Spleen (tissue), 11 donors: ENCODE measurements at regions not wholly inside any gene's neighbourhood (a gene's known extent, or its start where the extent isn't known, plus 50 kb on each side); places are given as distances from the start of the nearest gene placed in this dataset.

ENCODE experiments used
- DNase-seq: peaks from one replicate; pipeline ENCODE4 v3.0.0-alpha.2; 2020
- H3K27ac ChIP-seq, 8 donors: fragments of 200-600 bp; sonication (generic) in 7 of 8; 1 replicate in 4 of 8; 2 replicates in 4 of 8; pipeline versions ENCODE4 v1.5.0 to v1.8.0; 2016 to 2021; ENCODE audit warnings: inconsistent platforms in 4 of 8, mild to moderate bottlenecking in 4 of 8, moderate library complexity in 1 of 8
- H3K27me3 ChIP-seq, 7 donors: fragments of 200-600 bp; sonication (generic) in 6 of 7; replicated peaks in 1 of 7; 1 replicate in 4 of 7; 2 replicates in 3 of 7; pipeline versions ENCODE4 v1.5.0 to v1.8.0; 2016 to 2021; ENCODE audit warnings: inconsistent platforms in 3 of 7, mild to moderate bottlenecking in 1 of 7
- H3K36me3 ChIP-seq, 6 donors: fragments of 200-600 bp; sonication (generic) in 5 of 6; 1 replicate in 4 of 6; 2 replicates in 2 of 6; pipeline versions ENCODE4 v1.5.0 to v1.8.0; 2016 to 2021; ENCODE audit warnings: inconsistent platforms in 2 of 6
- H3K4me1 ChIP-seq, 6 donors: fragments of 200-600 bp; sonication (generic) in 5 of 6; 1 replicate in 3 of 6; 2 replicates in 3 of 6; pipeline versions ENCODE4 v1.5.0 to v1.8.0; 2016 to 2021; ENCODE audit warnings: inconsistent platforms in 3 of 6
- H3K4me3 ChIP-seq, 8 donors: fragments of 200-600 bp; sonication (generic) in 7 of 8; 1 replicate in 4 of 8; 2 replicates in 4 of 8; pipeline versions ENCODE4 v1.5.0 to v1.8.0; 2016 to 2021; ENCODE audit warnings: inconsistent platforms in 4 of 8, mild to moderate bottlenecking in 4 of 8, moderate library complexity in 2 of 8
- H3K9me3 ChIP-seq, 8 donors: fragments of 200-600 bp; sonication (generic) in 7 of 8; 1 replicate in 4 of 8; 2 replicates in 4 of 8; pipeline versions ENCODE4 v1.5.0 to v1.8.0; 2016 to 2021; ENCODE audit warnings: inconsistent platforms in 4 of 8
- POLR2A ChIP-seq, 3 donors: fragments of 450-650 bp; IDR thresholded peaks; one replicate each; pipeline ENCODE4 v1.5.1; 2017; ENCODE audit warnings: antibody characterized with exemption in 3 of 3, mild to moderate bottlenecking in 1 of 3
- POLR2AphosphoS5 ChIP-seq, 3 donors: sonication (generic); formaldehyde crosslinking; IDR thresholded peaks; one replicate each; pipeline ENCODE4 v1.5.1; 2017; ENCODE audit warnings: antibody characterized with exemption in 3 of 3
- WGBS, 5 donors: extraction: QIAGEN DNeasy Blood & Tissue Kit in 3 of 5; methylation state at CpG; one replicate each; pipeline versions ENCODE4 v1.1.5 to v1.1.7; 2013 to 2018; 5-methylcytosine and 5-hydroxymethylcytosine counted together
- intact Hi-C: fragments of 100-400 bp; cut with DNase I; formaldehyde crosslinking; loops from one replicate; pipeline ENCODE4 v1.15.0; 2023; ENCODE audit warnings: low total_unique reads
- TF ChIP-seq, protein P1 (sequence below), 11 experiments: fragments of 200-600 bp in 7 of 11; fragments of 450-650 bp in 4 of 11; sonication (generic) in 4 of 11; IDR thresholded peaks in 8 of 11; conservative IDR thresholded peaks in 3 of 11; 1 replicate in 7 of 11; 2 replicates in 4 of 11; pipeline versions ENCODE4 v1.4.0 to v1.8.0; 2016 to 2021; ENCODE audit warnings: antibody characterized with exemption in 11 of 11, inconsistent platforms in 4 of 11, mild to moderate bottlenecking in 1 of 11
- donor health status: healthy with polysubstance abuse.
- donor health status: DM: no; HTN: no; CAD: no; lungs with moderate emphysema.
- donor health status: DM: no; HTN: no; CAD: no.
- donor health status: Bipolar disorder and iron deficiency.
- donor health status: healthy.
- donor health status: DM: no; HTN: no; CAD: no.
- donor health status: DM: yes; HTN: yes; CAD: no.

DNA sequence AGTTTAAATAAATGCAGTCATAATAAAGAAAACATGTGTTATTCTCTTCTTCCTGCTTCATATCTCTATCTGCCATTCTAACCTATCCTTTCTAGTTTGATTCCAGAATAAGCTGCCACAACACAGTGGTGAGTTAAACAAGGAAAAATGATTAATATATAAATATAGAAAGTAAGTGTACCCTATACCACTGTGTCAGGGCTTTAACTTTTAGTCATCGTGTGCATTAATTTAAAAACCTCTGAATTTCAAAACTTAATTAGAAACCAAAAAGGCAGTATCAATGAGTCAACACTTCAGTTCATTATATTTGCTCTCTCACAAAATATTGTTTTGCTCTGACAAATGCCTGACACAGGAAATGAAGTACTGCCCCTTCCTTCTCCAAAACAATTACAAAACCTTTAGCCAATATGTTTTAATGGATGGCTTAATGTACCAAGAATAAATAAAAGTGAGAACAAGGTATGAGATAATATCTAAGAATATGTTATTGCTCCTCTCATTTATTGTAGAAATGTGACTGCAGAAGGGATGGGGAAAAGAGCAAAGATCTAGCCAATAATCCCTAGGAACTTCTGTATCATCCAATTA is 634.8 kb downstream of the KCNT2 start:
- intact Hi-C loops: no loop called here
- Histone ChIP-seq H3K9me3 (no peaks in the 10 kb centered on the region), H3K27ac (no peak overlapping the region), H3K4me3 (no peak overlapping the region), H3K4me1 (no peaks in the 10 kb centered on the region), H3K27me3 (no peaks in the 10 kb centered on the region), H3K36me3 (no peaks in the 10 kb centered on the region)
- no peak for TF ChIP-seq POLR2AphosphoS5 (IDR thresholded peaks at IDR 0.05)
- no peak for TF ChIP-seq POLR2A (IDR thresholded peaks at IDR 0.05)
- TF ChIP-seq, protein P1, sequence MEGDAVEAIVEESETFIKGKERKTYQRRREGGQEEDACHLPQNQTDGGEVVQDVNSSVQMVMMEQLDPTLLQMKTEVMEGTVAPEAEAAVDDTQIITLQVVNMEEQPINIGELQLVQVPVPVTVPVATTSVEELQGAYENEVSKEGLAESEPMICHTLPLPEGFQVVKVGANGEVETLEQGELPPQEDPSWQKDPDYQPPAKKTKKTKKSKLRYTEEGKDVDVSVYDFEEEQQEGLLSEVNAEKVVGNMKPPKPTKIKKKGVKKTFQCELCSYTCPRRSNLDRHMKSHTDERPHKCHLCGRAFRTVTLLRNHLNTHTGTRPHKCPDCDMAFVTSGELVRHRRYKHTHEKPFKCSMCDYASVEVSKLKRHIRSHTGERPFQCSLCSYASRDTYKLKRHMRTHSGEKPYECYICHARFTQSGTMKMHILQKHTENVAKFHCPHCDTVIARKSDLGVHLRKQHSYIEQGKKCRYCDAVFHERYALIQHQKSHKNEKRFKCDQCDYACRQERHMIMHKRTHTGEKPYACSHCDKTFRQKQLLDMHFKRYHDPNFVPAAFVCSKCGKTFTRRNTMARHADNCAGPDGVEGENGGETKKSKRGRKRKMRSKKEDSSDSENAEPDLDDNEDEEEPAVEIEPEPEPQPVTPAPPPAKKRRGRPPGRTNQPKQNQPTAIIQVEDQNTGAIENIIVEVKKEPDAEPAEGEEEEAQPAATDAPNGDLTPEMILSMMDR (IDR thresholded peaks at IDR 0.05 in 8 of 11, conservative IDR thresholded peaks at IDR 0.05 in 3 of 11): no peak
- 63 to 87% (median 83%) methylated on average over 1 of the region's 1 CpG for WGBS, 5 donors
- no peak for DNase-seq

DNA sequence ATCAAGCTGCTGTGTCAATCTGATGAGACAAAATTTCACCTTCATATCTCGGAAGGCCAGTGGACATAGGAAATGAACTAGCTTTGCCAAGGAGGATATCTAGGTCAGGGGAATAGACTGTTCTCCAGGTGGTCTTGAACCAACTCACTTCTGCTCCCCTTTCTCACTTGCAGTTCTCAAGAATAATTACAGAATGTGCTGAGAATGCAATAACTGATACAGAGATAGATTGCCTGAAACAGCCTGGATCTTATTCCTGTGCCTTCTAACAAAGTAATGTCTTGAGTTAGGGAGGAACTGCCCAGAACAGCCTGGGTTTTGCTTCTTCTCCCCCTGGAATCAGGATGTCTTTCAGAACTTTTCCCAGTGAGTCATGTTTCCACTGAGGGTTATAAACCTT is 636.7 kb downstream of the KCNT2 start:
- 89 to 100% (median 93%) methylated on average over 1 of the region's 1 CpG for WGBS, 5 donors
- Histone ChIP-seq H3K27ac (no peak overlapping the region), H3K9me3 (no peaks in the 10 kb centered on the region), H3K27me3 (no peaks in the 10 kb centered on the region), H3K4me1 (no peaks in the 10 kb centered on the region), H3K36me3 (no peaks in the 10 kb centered on the region), H3K4me3 (no peak overlapping the region)
- intact Hi-C loops: no loop called here
- DNase-seq: no peak
- TF ChIP-seq, protein P1 (IDR thresholded peaks at IDR 0.05 in 8 of 11, conservative IDR thresholded peaks at IDR 0.05 in 3 of 11): no peak
- TF ChIP-seq POLR2AphosphoS5 (IDR thresholded peaks at IDR 0.05) (no peak), POLR2A (IDR thresholded peaks at IDR 0.05) (no peak)

DNA sequence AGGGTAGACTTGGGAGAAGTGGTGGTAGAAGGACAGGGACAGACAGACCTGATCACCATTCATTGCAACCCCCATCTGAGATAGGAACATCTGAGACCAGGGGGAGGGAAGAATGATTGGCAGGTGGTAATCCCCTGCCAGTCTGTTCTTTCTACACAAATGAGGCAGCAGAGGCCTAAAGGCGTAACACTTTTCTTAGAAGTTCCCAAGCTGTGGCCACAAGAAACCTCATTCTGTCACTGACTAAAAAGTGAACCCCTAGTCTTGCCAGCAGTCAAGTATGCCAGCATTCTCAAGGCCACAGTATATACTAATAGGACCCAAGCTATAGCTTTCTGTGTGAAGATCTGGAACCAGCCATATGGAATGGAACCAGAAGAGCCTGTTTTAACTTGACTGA is 638.0 kb downstream of the KCNT2 start:
- intact Hi-C loops: no loop called here
- no peak for TF ChIP-seq POLR2AphosphoS5 (IDR thresholded peaks at IDR 0.05)
- TF ChIP-seq, protein P1 (IDR thresholded peaks at IDR 0.05 in 8 of 11, conservative IDR thresholded peaks at IDR 0.05 in 3 of 11): no peak
- no peak for TF ChIP-seq POLR2A (IDR thresholded peaks at IDR 0.05)
- DNase-seq: no peak
- Histone ChIP-seq H3K36me3 (no peaks in the 10 kb centered on the region), H3K4me1 (no peaks in the 10 kb centered on the region), H3K4me3 (no peak overlapping the region), H3K27ac (no peak overlapping the region), H3K27me3 (no peaks in the 10 kb centered on the region), H3K9me3 (no peaks in the 10 kb centered on the region)
- WGBS, 5 donors: 76 to 100% (median 80%) methylated on average over 1 of the region's 1 CpG

DNA sequence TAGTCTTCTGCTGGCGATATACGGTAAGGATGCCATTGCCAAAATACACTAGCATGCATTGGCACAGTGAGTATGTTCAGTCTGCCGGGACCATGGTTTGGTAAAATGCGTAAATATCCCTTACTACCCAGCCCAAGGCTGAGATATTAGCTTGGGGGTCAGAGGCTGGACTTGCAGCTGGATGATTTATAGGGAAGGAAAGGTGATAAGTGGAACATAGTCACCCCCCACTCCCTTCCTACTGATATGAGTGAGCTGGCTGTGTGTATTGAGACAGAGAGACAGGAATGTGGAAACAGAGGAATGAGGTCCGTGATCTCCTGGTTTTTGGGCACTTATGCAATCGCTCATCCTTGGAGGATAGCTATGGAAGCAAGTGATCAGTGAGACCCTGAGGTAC is 642.8 kb downstream of the KCNT2 start:
- no peaks in the 10 kb centered on the region for H3K4me1 ChIP-seq
- intact Hi-C loops: no loop called here
- TF ChIP-seq POLR2A (IDR thresholded peaks at IDR 0.05) (no peak), POLR2AphosphoS5 (IDR thresholded peaks at IDR 0.05) (no peak)
- TF ChIP-seq, protein P1 (IDR thresholded peaks at IDR 0.05 in 8 of 11, conservative IDR thresholded peaks at IDR 0.05 in 3 of 11): no peak
- DNase-seq: no peak
- WGBS, 5 donors: 82 to 91% (median 89%) methylated on average over 6 of the region's 6 CpGs
- no peaks in the 10 kb centered on the region for H3K27me3 ChIP-seq
- H3K4me3 ChIP-seq: no peak overlapping the region
- no peak overlapping the region for H3K27ac ChIP-seq
- no peaks in the 10 kb centered on the region for H3K9me3 ChIP-seq
- H3K36me3 ChIP-seq: no peaks in the 10 kb centered on the region
